Type B pancreatic cell (in vitro differentiated cells): ENCODE measurements at regions not wholly inside any gene's neighbourhood (a gene's known extent, or its start where the extent isn't known, plus 50 kb on each side); places are given as distances from the start of the nearest gene placed in this dataset.

Experiments used
- DNase-seq: peaks from one replicate; pipeline ENCODE4 v3.0.0; 2021; ENCODE audit warnings: mixed read lengths; ENCODE audit not compliant: unreplicated experiment; ENCODE audit errors: extremely low spot score
- H3K27ac Mint-ChIP-seq: 2 replicates; pipeline ENCODE4 v1.8.0; 2021; ENCODE audit warnings: mild to moderate bottlenecking, mixed read lengths
- H3K27me3 Mint-ChIP-seq: 2 replicates; pipeline ENCODE4 v1.8.0; 2021; ENCODE audit warnings: mixed read lengths
- H3K36me3 Mint-ChIP-seq: 2 replicates; pipeline ENCODE4 v1.8.0; 2021; ENCODE audit warnings: mixed read lengths
- H3K4me1 Mint-ChIP-seq: one replicate; pipeline ENCODE4 v1.8.0; 2021; ENCODE audit warnings: mixed read lengths; ENCODE audit not compliant: unreplicated experiment
- H3K4me3 Mint-ChIP-seq: 2 replicates; pipeline ENCODE4 v1.8.0; 2021; ENCODE audit warnings: mild to moderate bottlenecking, mixed read lengths
- H3K9me3 Mint-ChIP-seq: 2 replicates; pipeline ENCODE4 v1.8.0; 2021; ENCODE audit warnings: mixed read lengths
- TF ChIP-seq, protein P1 (sequence below): fragments of 200-600 bp; sonication (generic); conservative IDR thresholded peaks from 2 replicates; pipeline ENCODE4 v1.5.0; 2021; ENCODE audit warnings: antibody characterized with exemption, mild to moderate bottlenecking

DNA sequence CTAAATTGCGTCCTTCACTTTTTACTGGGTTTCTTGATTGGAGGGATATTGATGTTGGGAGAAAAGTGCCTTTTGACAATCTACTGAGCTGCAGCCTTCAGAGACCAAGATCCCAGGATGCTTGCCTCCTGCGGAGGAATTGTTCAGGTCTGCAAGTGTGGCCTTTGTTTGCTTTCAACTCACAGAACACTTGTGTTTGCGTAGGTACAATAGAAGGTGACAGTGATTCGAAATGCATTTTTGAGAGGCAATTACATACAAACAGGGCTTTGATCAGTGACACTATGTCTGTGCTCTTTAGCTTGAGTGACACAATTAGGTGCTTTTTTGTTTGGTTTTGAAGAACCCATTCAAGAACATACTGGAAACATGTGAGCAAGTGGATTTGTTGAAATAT lies 600.6 kb downstream of the QKI start:
- no peaks in the 10 kb centered on the region for H3K36me3 Mint-ChIP-seq
- no peak overlapping the region for H3K4me3 Mint-ChIP-seq
- peaks cover 9% of the 10 kb centered on the region for H3K9me3 Mint-ChIP-seq
- H3K4me1 Mint-ChIP-seq: no peaks in the 10 kb centered on the region
- TF ChIP-seq, protein P1, sequence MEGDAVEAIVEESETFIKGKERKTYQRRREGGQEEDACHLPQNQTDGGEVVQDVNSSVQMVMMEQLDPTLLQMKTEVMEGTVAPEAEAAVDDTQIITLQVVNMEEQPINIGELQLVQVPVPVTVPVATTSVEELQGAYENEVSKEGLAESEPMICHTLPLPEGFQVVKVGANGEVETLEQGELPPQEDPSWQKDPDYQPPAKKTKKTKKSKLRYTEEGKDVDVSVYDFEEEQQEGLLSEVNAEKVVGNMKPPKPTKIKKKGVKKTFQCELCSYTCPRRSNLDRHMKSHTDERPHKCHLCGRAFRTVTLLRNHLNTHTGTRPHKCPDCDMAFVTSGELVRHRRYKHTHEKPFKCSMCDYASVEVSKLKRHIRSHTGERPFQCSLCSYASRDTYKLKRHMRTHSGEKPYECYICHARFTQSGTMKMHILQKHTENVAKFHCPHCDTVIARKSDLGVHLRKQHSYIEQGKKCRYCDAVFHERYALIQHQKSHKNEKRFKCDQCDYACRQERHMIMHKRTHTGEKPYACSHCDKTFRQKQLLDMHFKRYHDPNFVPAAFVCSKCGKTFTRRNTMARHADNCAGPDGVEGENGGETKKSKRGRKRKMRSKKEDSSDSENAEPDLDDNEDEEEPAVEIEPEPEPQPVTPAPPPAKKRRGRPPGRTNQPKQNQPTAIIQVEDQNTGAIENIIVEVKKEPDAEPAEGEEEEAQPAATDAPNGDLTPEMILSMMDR: no peak
- no peak overlapping the region for H3K27ac Mint-ChIP-seq
- DNase-seq: no peak
- H3K27me3 Mint-ChIP-seq: peaks cover 3% of the 10 kb centered on the region

DNA sequence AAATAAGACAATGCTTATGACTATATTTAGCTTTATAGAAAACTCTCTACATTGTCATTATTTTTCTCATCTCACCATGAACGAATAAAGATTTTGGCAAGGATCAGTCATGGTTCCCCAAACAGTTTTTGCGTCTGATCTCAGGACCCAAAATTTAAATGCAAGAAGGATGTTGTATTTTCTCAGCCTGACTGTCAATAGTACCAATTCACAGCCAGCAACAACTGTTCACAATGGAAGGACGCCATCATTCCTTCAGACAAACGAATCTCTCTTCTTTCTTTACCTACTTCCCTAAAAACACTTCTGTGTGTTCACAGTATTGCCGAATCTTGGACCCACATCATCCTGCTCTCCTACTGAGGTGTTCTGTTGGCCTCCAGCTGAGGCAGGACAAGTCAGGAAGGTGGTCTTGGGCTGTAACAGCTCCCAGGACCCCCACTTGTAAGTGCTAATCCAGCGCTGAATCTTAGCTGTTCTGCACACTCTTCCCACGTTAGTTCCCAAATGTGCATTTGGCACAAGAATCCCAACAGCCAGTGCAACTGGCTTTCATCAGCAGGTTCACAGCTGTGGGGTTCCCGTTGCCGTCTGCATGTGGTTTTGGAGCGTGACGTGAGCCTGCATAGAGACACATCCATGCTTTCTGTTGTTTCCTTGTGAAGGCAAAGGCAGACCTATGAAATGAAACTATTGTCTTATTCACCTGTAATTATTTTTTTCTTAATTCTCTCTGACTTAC lies 600.0 kb downstream of the QKI start:
- TF ChIP-seq, protein P1: no peak
- DNase-seq: no peak
- no peaks in the 10 kb centered on the region for H3K4me1 Mint-ChIP-seq
- H3K27ac Mint-ChIP-seq: no peak overlapping the region
- H3K9me3 Mint-ChIP-seq: peaks cover 9% of the 10 kb centered on the region
- no peak overlapping the region for H3K4me3 Mint-ChIP-seq
- peaks cover 3% of the 10 kb centered on the region for H3K27me3 Mint-ChIP-seq
- H3K36me3 Mint-ChIP-seq: no peaks in the 10 kb centered on the region

DNA sequence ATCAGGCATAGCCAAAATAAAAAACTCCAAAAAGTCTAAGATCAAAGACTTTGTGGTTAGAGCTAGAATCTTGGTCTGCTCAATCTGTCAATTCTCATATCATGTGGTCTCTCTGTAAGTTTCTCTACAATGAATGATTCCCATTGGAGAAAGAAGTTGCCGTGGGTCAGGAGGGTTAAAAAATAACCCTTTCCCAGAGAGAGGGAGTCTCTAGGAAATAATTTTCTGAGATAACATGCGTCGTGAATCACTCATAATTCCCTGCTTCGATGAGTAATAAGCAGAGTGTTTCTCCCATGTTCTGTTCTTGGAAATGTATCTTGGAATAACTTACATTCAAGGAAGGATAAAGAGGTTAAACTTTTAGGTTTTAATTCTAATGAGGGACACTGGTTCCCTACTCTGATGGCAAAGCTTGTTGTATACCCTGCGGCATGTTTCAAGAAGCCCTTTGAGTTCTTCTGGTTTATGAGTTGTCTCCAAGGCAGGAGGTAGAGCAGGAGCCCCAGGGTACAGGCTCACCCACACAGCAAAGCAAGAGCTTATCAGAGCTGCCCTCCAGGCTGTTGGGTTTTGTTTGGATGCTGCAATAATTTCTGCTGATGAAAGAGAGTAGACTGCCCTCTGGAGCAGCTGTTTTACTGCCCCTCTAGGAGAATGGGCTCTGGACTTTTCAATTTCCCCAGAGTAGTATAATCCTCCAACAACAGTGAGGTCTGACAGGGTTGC lies 599.1 kb downstream of the QKI start:
- H3K4me3 Mint-ChIP-seq: no peak overlapping the region
- TF ChIP-seq, protein P1: no peak
- H3K36me3 Mint-ChIP-seq: no peaks in the 10 kb centered on the region
- peaks cover 9% of the 10 kb centered on the region for H3K9me3 Mint-ChIP-seq
- peaks cover 3% of the 10 kb centered on the region for H3K27me3 Mint-ChIP-seq
- H3K4me1 Mint-ChIP-seq: no peaks in the 10 kb centered on the region
- no peak overlapping the region for H3K27ac Mint-ChIP-seq
- no peak for DNase-seq

DNA sequence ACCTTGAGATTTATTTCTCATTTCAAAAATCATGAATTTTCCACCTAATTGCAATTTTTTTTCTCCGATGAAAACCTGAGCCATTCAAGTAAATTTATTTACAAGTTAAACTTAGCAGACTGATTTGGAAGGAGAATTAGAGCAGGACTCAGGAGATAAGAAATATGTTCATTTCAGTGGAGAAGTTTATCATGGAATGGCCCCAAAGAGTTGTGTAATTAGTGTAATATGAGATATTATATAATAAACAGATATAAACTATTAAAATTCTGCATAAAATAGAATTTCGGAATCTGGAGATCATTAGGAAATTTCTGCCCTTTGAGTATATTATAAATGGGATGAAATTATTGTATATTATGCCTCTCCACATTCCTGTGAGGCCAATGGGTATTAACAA lies 596.8 kb downstream of the QKI start:
- H3K9me3 Mint-ChIP-seq: peaks cover 4% of the 10 kb centered on the region
- TF ChIP-seq, protein P1: no peak
- H3K4me1 Mint-ChIP-seq: no peaks in the 10 kb centered on the region
- no peak overlapping the region for H3K4me3 Mint-ChIP-seq
- no peak for DNase-seq
- no peaks in the 10 kb centered on the region for H3K27me3 Mint-ChIP-seq
- no peak overlapping the region for H3K27ac Mint-ChIP-seq
- H3K36me3 Mint-ChIP-seq: no peaks in the 10 kb centered on the region

DNA sequence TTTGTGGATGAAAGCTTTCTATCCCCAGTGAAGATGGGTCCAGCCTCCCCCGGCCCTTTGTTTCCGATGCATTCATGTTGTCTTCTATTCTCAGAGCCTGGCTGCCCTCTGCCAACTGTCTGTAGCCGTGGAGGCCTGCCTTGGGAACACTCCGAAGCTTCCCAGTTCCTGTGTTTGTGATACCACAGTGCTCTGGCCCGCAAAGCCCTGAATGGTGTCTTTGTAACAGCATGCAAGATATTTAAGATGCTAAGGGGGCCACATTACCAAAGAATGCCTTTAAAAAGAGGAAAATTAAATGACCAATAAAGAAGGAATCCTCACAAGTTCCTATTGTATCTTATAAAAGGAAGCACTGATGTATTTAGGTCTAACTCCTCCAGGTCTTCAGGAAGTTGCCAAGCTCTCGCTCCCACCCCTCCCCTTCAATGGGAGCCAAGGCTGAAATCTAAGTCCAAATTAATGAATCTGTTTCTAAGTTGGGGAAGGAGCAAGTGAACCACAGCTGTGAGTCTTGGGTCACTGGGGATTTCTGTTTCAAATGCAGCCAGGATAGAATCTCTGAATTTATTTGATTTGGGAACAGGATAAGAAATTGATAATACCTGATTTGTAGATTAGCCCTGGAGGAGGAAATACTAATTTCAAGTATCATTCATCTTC lies 596.1 kb downstream of the QKI start:
- H3K9me3 Mint-ChIP-seq: peaks cover 4% of the 10 kb centered on the region
- no peak for DNase-seq
- TF ChIP-seq, protein P1: no peak
- no peaks in the 10 kb centered on the region for H3K27me3 Mint-ChIP-seq
- no peaks in the 10 kb centered on the region for H3K36me3 Mint-ChIP-seq
- no peak overlapping the region for H3K27ac Mint-ChIP-seq
- no peaks in the 10 kb centered on the region for H3K4me1 Mint-ChIP-seq
- no peak overlapping the region for H3K4me3 Mint-ChIP-seq
